Body of pancreas (tissue), 4 donors: ENCODE measurements at regions not wholly inside any gene's neighbourhood (a gene's known extent, or its start where the extent isn't known, plus 50 kb on each side); places are given as distances from the start of the nearest gene placed in this dataset.

Experiments
- ATAC-seq: fragments of 150-250 bp; one replicate; pipeline ENCODE4 v1.9.1; 2016
- DNase-seq, 4 donors: peaks; one replicate each; pipeline ENCODE4 v3.0.0-alpha.2; 2019
- H3K27ac ChIP-seq, 4 donors: fragments of 200-600 bp; sonication (generic); 1 replicate in 3 of 4; 2 replicates in 1 of 4; pipeline versions ENCODE4 v1.5.1 to v1.6.1; 2016 to 2019; ENCODE audit warnings: mild to moderate bottlenecking in 1 of 4, mixed read lengths in 1 of 4, moderate library complexity in 1 of 4
- H3K27me3 ChIP-seq, 2 donors: fragments of 200-600 bp; sonication (generic); one replicate each; pipeline ENCODE4 v1.6.0; 2016; ENCODE audit warnings: mild to moderate bottlenecking in 1 of 2
- H3K36me3 ChIP-seq, 2 donors: fragments of 200-600 bp; sonication (generic); replicated peaks in 1 of 2; 2 replicates each; pipeline ENCODE4 v1.5.1; 2016; ENCODE audit warnings: low read depth in 2 of 2; ENCODE audit not compliant: insufficient read depth in 1 of 2
- H3K4me1 ChIP-seq: fragments of 200-600 bp; sonication (generic); one replicate; pipeline ENCODE4 v1.6.0; 2016
- H3K4me3 ChIP-seq, 2 donors: fragments of 200-600 bp; sonication (generic); 1 replicate in 1 of 2; 2 replicates in 1 of 2; pipeline ENCODE4 v1.5.1; 2016 to 2019
- H3K9me3 ChIP-seq, 3 donors: fragments of 200-600 bp; sonication (generic); 1 replicate in 2 of 3; 2 replicates in 1 of 3; pipeline ENCODE4 v1.5.1; 2016
- POLR2A ChIP-seq, 3 donors: fragments of 450-650 bp; IDR thresholded peaks; one replicate each; pipeline ENCODE4 v1.6.1; 2016; ENCODE audit warnings: antibody characterized with exemption in 3 of 3, mild to moderate bottlenecking in 2 of 3
- WGBS, 2 donors: methylation state at CpG; one replicate each; pipeline ENCODE4 v1.1.5; 2017; 5-methylcytosine and 5-hydroxymethylcytosine counted together
- intact Hi-C: fragments of 100-400 bp; cut with DNase I; formaldehyde crosslinking; loops from one replicate; pipeline ENCODE4 v1.15.1; 2023
- TF ChIP-seq, protein P1 (sequence below), 7 experiments: fragments of 450-650 bp in 4 of 7; fragments of 200-600 bp in 3 of 7; sonication (generic) in 3 of 7; IDR thresholded peaks; one replicate each; pipeline ENCODE4 v1.5.1; 2016 to 2019; ENCODE audit warnings: antibody characterized with exemption in 7 of 7

DNA sequence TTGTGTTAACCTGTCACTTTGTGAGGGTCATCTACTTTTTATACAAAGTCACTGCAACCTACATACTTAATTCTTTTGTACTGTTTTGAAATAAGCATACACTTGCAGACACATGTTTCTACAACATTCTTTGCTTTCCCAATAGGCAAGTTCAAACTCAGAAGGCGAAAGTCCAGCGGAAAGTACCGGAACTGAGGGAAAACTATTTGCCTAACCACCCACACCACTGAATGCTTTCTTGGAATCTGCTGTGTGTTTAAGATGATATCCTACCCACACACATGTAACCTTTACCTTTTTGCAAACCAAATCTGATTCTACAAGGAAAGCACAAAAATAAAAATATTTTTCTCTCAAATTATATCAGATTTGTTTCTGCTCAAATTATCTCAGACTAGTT lies 139.4 kb upstream of the AGR3 start:
- peaks cover 3% of the 10 kb centered on the region for H3K4me1 ChIP-seq
- H3K27me3 ChIP-seq, result no peaks in the 10 kb centered on the region
- H3K36me3 ChIP-seq, result no peaks in the 10 kb centered on the region
- WGBS, 2 donors, result 35 to 39% methylated on average over 3 of the region's 3 CpGs
- ATAC-seq (no peak), DNase-seq (peak in 3 of 4 donors; percentile 9 to 22 (median 13))
- no peak for TF ChIP-seq POLR2A (IDR thresholded peaks at IDR 0.05)
- no peak overlapping the region for H3K27ac ChIP-seq
- intact Hi-C loops, result no loop called here
- H3K4me3 ChIP-seq, result no peak overlapping the region
- H3K9me3 ChIP-seq, result no peaks in the 10 kb centered on the region

DNA sequence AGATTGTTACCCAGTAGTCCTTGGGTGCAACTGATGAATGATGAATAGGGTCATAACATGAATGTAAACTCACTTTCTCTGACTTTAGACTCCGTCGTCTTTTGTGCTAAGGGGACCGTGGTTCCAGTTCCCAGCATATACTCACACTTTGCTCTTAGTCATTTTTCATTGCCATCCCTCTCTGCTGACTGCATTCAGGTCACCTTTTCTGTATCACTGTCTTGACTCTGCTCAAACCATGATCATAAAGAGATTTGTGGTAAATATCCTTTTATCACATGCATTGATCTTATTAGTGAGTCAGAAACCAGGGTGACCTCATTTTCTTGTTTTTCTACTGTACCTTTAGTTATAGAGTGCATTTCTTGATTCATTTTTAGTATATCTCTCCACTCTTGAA lies 141.1 kb upstream of the AGR3 start:
- intact Hi-C loops, result no loop called here
- H3K4me1 ChIP-seq, result peaks cover 3% of the 10 kb centered on the region
- WGBS, 2 donors, result 88 to 96% methylated on average over 3 of the region's 3 CpGs
- H3K27me3 ChIP-seq, result no peaks in the 10 kb centered on the region
- H3K27ac ChIP-seq, result no peak overlapping the region
- no peaks in the 10 kb centered on the region for H3K36me3 ChIP-seq
- H3K9me3 ChIP-seq, result no peaks in the 10 kb centered on the region
- DNase-seq, result no peak
- no peak overlapping the region for H3K4me3 ChIP-seq
- TF ChIP-seq POLR2A (IDR thresholded peaks at IDR 0.05), result no peak
- TF ChIP-seq, protein P1, sequence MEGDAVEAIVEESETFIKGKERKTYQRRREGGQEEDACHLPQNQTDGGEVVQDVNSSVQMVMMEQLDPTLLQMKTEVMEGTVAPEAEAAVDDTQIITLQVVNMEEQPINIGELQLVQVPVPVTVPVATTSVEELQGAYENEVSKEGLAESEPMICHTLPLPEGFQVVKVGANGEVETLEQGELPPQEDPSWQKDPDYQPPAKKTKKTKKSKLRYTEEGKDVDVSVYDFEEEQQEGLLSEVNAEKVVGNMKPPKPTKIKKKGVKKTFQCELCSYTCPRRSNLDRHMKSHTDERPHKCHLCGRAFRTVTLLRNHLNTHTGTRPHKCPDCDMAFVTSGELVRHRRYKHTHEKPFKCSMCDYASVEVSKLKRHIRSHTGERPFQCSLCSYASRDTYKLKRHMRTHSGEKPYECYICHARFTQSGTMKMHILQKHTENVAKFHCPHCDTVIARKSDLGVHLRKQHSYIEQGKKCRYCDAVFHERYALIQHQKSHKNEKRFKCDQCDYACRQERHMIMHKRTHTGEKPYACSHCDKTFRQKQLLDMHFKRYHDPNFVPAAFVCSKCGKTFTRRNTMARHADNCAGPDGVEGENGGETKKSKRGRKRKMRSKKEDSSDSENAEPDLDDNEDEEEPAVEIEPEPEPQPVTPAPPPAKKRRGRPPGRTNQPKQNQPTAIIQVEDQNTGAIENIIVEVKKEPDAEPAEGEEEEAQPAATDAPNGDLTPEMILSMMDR (IDR thresholded peaks at IDR 0.05), result no peak
- ATAC-seq, result no peak

DNA sequence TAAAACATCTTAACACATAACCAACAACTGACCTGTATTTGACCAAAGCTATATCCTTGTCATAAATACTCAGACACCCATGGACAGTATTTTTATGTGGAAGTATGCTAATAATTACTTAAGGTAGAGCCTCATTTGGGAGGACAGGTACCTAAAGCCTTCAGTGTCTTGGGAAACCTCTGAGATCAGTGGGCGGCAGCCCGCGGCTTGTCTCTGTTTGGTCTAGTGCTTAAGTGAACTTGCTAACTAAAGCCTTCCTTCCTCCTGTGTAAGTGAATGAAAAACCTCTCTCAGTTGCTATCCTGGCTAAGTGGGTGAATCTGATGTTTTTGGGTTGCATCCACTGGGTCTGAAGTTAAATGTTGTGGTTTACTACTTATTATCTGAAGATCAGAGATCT lies 144.5 kb upstream of the AGR3 start:
- ATAC-seq, result no peak
- WGBS, 2 donors, result 81 to 85% methylated on average over 3 of the region's 3 CpGs
- intact Hi-C loops, result no loop called here

DNA sequence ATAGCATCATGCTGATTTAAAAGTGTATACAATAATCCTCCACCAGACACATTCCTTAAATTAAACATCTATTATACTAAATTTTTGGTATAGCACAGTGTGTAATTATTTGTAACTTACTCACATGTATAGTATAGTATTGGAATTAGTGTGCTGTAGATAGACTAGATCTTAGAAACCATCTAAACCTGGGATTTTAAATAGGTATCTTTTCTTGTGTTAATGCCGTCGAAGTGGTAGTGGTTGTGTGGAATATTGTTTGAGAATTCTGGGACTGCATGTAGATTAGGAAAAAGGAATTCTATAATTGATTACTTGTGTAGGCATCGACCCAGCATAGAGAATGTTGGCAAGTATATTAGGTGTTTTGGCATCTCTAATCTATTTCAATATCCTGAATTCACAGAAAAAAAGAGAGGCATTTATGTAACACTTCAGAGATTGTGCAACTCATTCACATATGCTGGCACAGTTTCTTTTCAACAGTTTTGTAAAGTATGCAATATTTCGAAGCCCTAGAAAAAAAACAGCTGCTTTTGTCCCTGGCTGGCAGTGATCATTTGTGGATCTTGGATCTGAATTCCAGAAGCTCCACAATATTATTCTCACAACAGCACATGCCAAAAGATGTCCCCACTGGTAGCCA lies 145.5 kb upstream of the AGR3 start:
- DNase-seq (no peak), ATAC-seq (no peak)
- 34 to 49% methylated on average over 4 of the region's 4 CpGs for WGBS, 2 donors
- TF ChIP-seq, protein P1 (IDR thresholded peaks at IDR 0.05), result no peak
- TF ChIP-seq POLR2A (IDR thresholded peaks at IDR 0.05), result no peak
- Histone ChIP-seq H3K36me3 (no peaks in the 10 kb centered on the region), H3K27ac (no peak overlapping the region), H3K9me3 (no peaks in the 10 kb centered on the region), H3K4me1 (no peaks in the 10 kb centered on the region), H3K27me3 (no peaks in the 10 kb centered on the region), H3K4me3 (no peak overlapping the region)
- intact Hi-C loops, result no loop called here

More for the DNA sequence above, 144.5 kb upstream of the AGR3 start:
- Histone ChIP-seq H3K27ac (no peak overlapping the region), H3K4me1 (peaks cover 2% of the 10 kb centered on the region), H3K27me3 (no peaks in the 10 kb centered on the region), H3K4me3 (no peak overlapping the region), H3K36me3 (no peaks in the 10 kb centered on the region), H3K9me3 (no peaks in the 10 kb centered on the region)
- no peak for TF ChIP-seq POLR2A (IDR thresholded peaks at IDR 0.05)
- TF ChIP-seq, protein P1 (IDR thresholded peaks at IDR 0.05), result no peak
- DNase-seq, result no peak

DNA sequence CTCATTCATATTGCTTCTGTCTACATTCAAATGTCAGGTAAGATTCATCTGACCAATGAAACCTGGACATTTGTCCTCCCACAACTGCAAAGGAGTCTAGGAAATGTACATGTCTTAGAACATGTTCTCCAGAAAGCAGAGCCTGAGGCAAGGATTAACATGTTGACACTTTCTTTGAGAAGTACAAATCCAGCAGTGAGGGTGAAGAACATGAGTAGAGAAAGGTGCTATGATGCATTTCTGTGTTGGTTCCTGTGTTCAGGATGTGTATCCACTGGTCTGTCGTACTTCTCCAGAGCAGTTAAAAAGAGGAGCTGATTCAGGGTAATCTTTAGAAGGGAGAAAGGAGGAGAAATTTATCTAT lies 146.0 kb upstream of the AGR3 start:
- Histone ChIP-seq H3K4me1 (no peaks in the 10 kb centered on the region), H3K36me3 (no peaks in the 10 kb centered on the region), H3K27ac (no peak overlapping the region), H3K4me3 (no peak overlapping the region), H3K9me3 (no peaks in the 10 kb centered on the region), H3K27me3 (no peaks in the 10 kb centered on the region)
- DNase-seq (no peak), ATAC-seq (no peak)
- TF ChIP-seq POLR2A (IDR thresholded peaks at IDR 0.05), result no peak
- TF ChIP-seq, protein P1 (IDR thresholded peaks at IDR 0.05), result no peak
- WGBS, 2 donors, result 63 to 97% methylated on average over 1 of the region's 1 CpG
- intact Hi-C loops, result no loop called here
